ENCODE measurements at regions not wholly inside any gene's neighbourhood (a gene's known extent, or its start where the extent isn't known, plus 50 kb on each side); places are given as distances from the start of the nearest gene placed in this dataset.

DNA sequence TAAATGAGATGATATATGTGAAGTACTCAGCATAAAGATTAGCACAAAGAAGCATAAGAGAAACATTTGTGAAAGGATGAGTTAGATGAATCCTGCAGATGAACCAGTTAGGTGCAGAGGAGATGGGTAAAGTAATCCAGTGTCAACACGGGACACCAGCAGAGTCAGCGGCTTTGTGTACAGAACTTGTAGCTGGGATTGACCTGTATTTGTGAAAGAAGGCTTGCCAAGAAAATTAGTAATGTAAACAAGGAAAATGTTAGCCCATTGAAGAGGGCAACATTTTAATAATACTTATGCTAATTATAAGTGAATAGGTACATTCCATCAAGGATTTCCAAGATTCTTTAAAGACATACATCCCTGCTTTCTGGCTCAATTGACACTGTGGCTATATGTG, 255.7 kb downstream of the PTEN start:
- Histone ChIP-seq H3K27me3 (replicated peaks in 1 of 2; ENCODE audit: control insufficient read depth in 2 of 2, insufficient read depth in 2 of 2, low read length in 1 of 2) (no peaks in the 10 kb centered on the region), H3K4me3 (no peak overlapping the region), H3K36me3 (ENCODE audit: control insufficient read depth in 2 of 2, insufficient read depth in 2 of 2, low read length in 1 of 2) (no peaks in the 10 kb centered on the region), H3K27ac (ENCODE audit: control insufficient read depth, insufficient read depth) (peak overlapping the region; percentile 57; the same call in 1 of the 2 replicates), H3K79me2 (ENCODE audit: control insufficient read depth, insufficient read depth, low read length) (no peaks in the 10 kb centered on the region), H3K9ac (ENCODE audit: control insufficient read depth, insufficient read depth, low read length) (no peak overlapping the region), H2AFZ (ENCODE audit: control insufficient read depth, low read depth, low read length) (no peak overlapping the region), H4K20me1 (ENCODE audit: control insufficient read depth, insufficient read depth) (no peaks in the 10 kb centered on the region), H3K4me1 (ENCODE audit: control insufficient read depth, insufficient read depth, low read length) (peaks cover 48% of the 10 kb centered on the region), H3K9me3 (replicated peaks; ENCODE audit: control insufficient read depth, insufficient read depth, low read length) (no peaks in the 10 kb centered on the region), H3K4me2 (ENCODE audit: control insufficient read depth, insufficient read depth) (no peak overlapping the region)
- CTCF ChIA-PET = interaction anchor here (2.2 to 2.8 kb wide), 2 partner anchors 13 to 270 kb away, joined by 8 to 30 read pairs; no protein-coding TSS in a partner anchor
- WGBS (ENCODE audit: insufficient coverage, insufficient replicate concordance, low lambda C conversion rate, missing lambda C conversion rate) = 96% methylated on average over 2 of the region's 2 CpGs
- ATAC-seq (no peak), FAIRE-seq (no peak), DNase-seq (ENCODE audit: low read depth, low spot score) (no peak)
- in situ Hi-C loops (cut with MboI) (no loop called here), intact Hi-C loops (cut with micrococcal nuclease; ENCODE audit: unreplicated experiment) (loop anchor here (2.0 kb wide), 1 partner anchor 270 kb away; no protein-coding TSS in a partner anchor)
- POLR2A ChIA-PET = interaction anchor here (0.5 kb wide), 1 partner anchor 160 kb away, joined by 3 read pairs; no protein-coding TSS in a partner anchor
- BruUV-seq (replicated peaks) = no TSS peak
- TF ChIP-seq, protein P1, sequence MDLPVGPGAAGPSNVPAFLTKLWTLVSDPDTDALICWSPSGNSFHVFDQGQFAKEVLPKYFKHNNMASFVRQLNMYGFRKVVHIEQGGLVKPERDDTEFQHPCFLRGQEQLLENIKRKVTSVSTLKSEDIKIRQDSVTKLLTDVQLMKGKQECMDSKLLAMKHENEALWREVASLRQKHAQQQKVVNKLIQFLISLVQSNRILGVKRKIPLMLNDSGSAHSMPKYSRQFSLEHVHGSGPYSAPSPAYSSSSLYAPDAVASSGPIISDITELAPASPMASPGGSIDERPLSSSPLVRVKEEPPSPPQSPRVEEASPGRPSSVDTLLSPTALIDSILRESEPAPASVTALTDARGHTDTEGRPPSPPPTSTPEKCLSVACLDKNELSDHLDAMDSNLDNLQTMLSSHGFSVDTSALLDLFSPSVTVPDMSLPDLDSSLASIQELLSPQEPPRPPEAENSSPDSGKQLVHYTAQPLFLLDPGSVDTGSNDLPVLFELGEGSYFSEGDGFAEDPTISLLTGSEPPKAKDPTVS (IDR thresholded peaks at IDR 0.05; ENCODE audit: low read depth, low read length) = no peak
- no peak for TF ChIP-seq PML (IDR thresholded peaks at IDR 0.05; ENCODE audit: low read length)
- no peak for TF ChIP-seq BACH1 (IDR thresholded peaks at IDR 0.05; ENCODE audit: borderline replicate concordance)
- TF ChIP-seq, protein P2, sequence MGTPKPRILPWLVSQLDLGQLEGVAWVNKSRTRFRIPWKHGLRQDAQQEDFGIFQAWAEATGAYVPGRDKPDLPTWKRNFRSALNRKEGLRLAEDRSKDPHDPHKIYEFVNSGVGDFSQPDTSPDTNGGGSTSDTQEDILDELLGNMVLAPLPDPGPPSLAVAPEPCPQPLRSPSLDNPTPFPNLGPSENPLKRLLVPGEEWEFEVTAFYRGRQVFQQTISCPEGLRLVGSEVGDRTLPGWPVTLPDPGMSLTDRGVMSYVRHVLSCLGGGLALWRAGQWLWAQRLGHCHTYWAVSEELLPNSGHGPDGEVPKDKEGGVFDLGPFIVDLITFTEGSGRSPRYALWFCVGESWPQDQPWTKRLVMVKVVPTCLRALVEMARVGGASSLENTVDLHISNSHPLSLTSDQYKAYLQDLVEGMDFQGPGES (IDR thresholded peaks at IDR 0.05) = no peak
- TF ChIP-seq BMI1 (IDR thresholded peaks at IDR 0.05; ENCODE audit: borderline replicate concordance) = no peak
- TF ChIP-seq IRF4 (IDR thresholded peaks at IDR 0.05; ENCODE audit: low read depth, low read length) = no peak
- RAD21 ChIA-PET (ENCODE audit: unreplicated experiment) = interaction anchor here (1.3 to 3.5 kb wide), 4 partner anchors 11 to 269 kb away, joined by 3 to 39 read pairs (median 12); no protein-coding TSS in a partner anchor
- SMC1A ChIA-PET (ENCODE audit: uncharacterized antibody, unreplicated experiment) = interaction anchor here (0.9 to 14.9 kb wide), 8 partner anchors 9 to 285 kb away, joined by 4 to 229 read pairs (median 5); no protein-coding TSS in a partner anchor

Data from GM12878 (cell line).